Spleen (tissue), 11 donors: ENCODE measurements at regions not wholly inside any gene's neighbourhood (a gene's known extent, or its start where the extent isn't known, plus 50 kb on each side); places are given as distances from the start of the nearest gene placed in this dataset.

Experiments
- DNase-seq: peaks from one replicate; pipeline ENCODE4 v3.0.0-alpha.2; 2020
- H3K27ac ChIP-seq, 8 donors: fragments of 200-600 bp; sonication (generic) in 7 of 8; 1 replicate in 4 of 8; 2 replicates in 4 of 8; pipeline versions ENCODE4 v1.5.0 to v1.8.0; 2016 to 2021; ENCODE audit warnings: inconsistent platforms in 4 of 8, mild to moderate bottlenecking in 4 of 8, moderate library complexity in 1 of 8
- H3K27me3 ChIP-seq, 7 donors: fragments of 200-600 bp; sonication (generic) in 6 of 7; replicated peaks in 1 of 7; 1 replicate in 4 of 7; 2 replicates in 3 of 7; pipeline versions ENCODE4 v1.5.0 to v1.8.0; 2016 to 2021; ENCODE audit warnings: inconsistent platforms in 3 of 7, mild to moderate bottlenecking in 1 of 7
- H3K36me3 ChIP-seq, 6 donors: fragments of 200-600 bp; sonication (generic) in 5 of 6; 1 replicate in 4 of 6; 2 replicates in 2 of 6; pipeline versions ENCODE4 v1.5.0 to v1.8.0; 2016 to 2021; ENCODE audit warnings: inconsistent platforms in 2 of 6
- H3K4me1 ChIP-seq, 6 donors: fragments of 200-600 bp; sonication (generic) in 5 of 6; 1 replicate in 3 of 6; 2 replicates in 3 of 6; pipeline versions ENCODE4 v1.5.0 to v1.8.0; 2016 to 2021; ENCODE audit warnings: inconsistent platforms in 3 of 6
- H3K4me3 ChIP-seq, 8 donors: fragments of 200-600 bp; sonication (generic) in 7 of 8; 1 replicate in 4 of 8; 2 replicates in 4 of 8; pipeline versions ENCODE4 v1.5.0 to v1.8.0; 2016 to 2021; ENCODE audit warnings: inconsistent platforms in 4 of 8, mild to moderate bottlenecking in 4 of 8, moderate library complexity in 2 of 8
- H3K9me3 ChIP-seq, 8 donors: fragments of 200-600 bp; sonication (generic) in 7 of 8; 1 replicate in 4 of 8; 2 replicates in 4 of 8; pipeline versions ENCODE4 v1.5.0 to v1.8.0; 2016 to 2021; ENCODE audit warnings: inconsistent platforms in 4 of 8
- CTCF ChIP-seq, 11 experiments: fragments of 200-600 bp in 7 of 11; fragments of 450-650 bp in 4 of 11; sonication (generic) in 4 of 11; IDR thresholded peaks in 8 of 11; conservative IDR thresholded peaks in 3 of 11; 1 replicate in 7 of 11; 2 replicates in 4 of 11; pipeline versions ENCODE4 v1.4.0 to v1.8.0; 2016 to 2021; ENCODE audit warnings: antibody characterized with exemption in 11 of 11, inconsistent platforms in 4 of 11, mild to moderate bottlenecking in 1 of 11
- POLR2A ChIP-seq, 3 donors: fragments of 450-650 bp; IDR thresholded peaks; one replicate each; pipeline ENCODE4 v1.5.1; 2017; ENCODE audit warnings: antibody characterized with exemption in 3 of 3, mild to moderate bottlenecking in 1 of 3
- POLR2AphosphoS5 ChIP-seq, 3 donors: sonication (generic); formaldehyde crosslinking; IDR thresholded peaks; one replicate each; pipeline ENCODE4 v1.5.1; 2017; ENCODE audit warnings: antibody characterized with exemption in 3 of 3
- WGBS, 5 donors: extraction: QIAGEN DNeasy Blood & Tissue Kit in 3 of 5; methylation state at CpG; one replicate each; pipeline versions ENCODE4 v1.1.5 to v1.1.7; 2013 to 2018; 5-methylcytosine and 5-hydroxymethylcytosine counted together
- intact Hi-C: fragments of 100-400 bp; cut with DNase I; formaldehyde crosslinking; loops from one replicate; pipeline ENCODE4 v1.15.0; 2023; ENCODE audit warnings: low total_unique reads
- donor health status: healthy with polysubstance abuse.
- donor health status: DM: no; HTN: no; CAD: no; lungs with moderate emphysema.
- donor health status: DM: no; HTN: no; CAD: no.
- donor health status: Bipolar disorder and iron deficiency.
- donor health status: healthy.
- donor health status: DM: no; HTN: no; CAD: no.
- donor health status: DM: yes; HTN: yes; CAD: no.

- intact Hi-C loops: no loop called here
- H3K4me3 ChIP-seq: no peak overlapping the region
- TF ChIP-seq POLR2AphosphoS5 (IDR thresholded peaks at IDR 0.05) (no peak), POLR2A (IDR thresholded peaks at IDR 0.05) (no peak), CTCF (IDR thresholded peaks at IDR 0.05 in 8 of 11, conservative IDR thresholded peaks at IDR 0.05 in 3 of 11) (no peak)
Observed at GRCh38 chr21:15560383-15561056, 169.3 kb upstream of the USP25 start.

DNA sequence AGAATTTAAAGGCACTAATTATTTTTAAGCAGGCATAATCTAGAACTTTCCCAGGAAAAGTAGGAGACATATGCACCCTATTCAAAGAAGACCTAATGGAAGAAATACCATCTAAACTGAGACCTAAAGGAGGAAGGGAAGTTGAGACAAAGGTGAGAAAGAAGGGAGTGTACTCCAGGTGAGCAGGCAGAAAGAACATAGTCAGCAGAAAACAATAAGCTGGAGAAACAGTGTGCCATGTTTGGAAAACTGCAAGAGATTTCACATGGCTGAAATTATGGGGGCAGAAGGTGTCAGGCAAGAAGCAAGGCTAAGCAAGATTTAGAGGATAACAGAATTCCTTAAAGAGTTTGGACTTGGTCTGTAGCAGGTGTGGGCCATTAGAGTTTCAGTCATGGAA, 167.0 kb upstream of the USP25 start:
- Histone ChIP-seq H3K4me3 (no peak overlapping the region), H3K27ac (no peak overlapping the region), H3K36me3 (no peaks in the 10 kb centered on the region), H3K27me3 (no peaks in the 10 kb centered on the region), H3K4me1 (no peaks in the 10 kb centered on the region), H3K9me3 (no peaks in the 10 kb centered on the region)
- no peak for TF ChIP-seq POLR2AphosphoS5 (IDR thresholded peaks at IDR 0.05)
- no peak for TF ChIP-seq CTCF (IDR thresholded peaks at IDR 0.05 in 8 of 11, conservative IDR thresholded peaks at IDR 0.05 in 3 of 11)
- TF ChIP-seq POLR2A (IDR thresholded peaks at IDR 0.05): no peak
- intact Hi-C loops: no loop called here
- no peak for DNase-seq

More at GRCh38 chr21:15560383-15561056, 169.3 kb upstream of the USP25 start:
- H3K27ac ChIP-seq: no peak overlapping the region
- no peaks in the 10 kb centered on the region for H3K9me3 ChIP-seq
- 75 to 87% (median 76%) methylated on average over 6 of the region's 6 CpGs for WGBS, 5 donors
- DNase-seq: no peak
- H3K27me3 ChIP-seq: no peaks in the 10 kb centered on the region
- H3K4me1 ChIP-seq: no peaks in the 10 kb centered on the region
- H3K36me3 ChIP-seq: no peaks in the 10 kb centered on the region

GRCh38 chr21:15564907-15565306, 164.9 kb upstream of the USP25 start:
- H3K27ac ChIP-seq: no peak overlapping the region
- TF ChIP-seq POLR2A (IDR thresholded peaks at IDR 0.05): no peak
- no peak for TF ChIP-seq POLR2AphosphoS5 (IDR thresholded peaks at IDR 0.05)
- TF ChIP-seq CTCF (IDR thresholded peaks at IDR 0.05 in 8 of 11, conservative IDR thresholded peaks at IDR 0.05 in 3 of 11): no peak
- no peaks in the 10 kb centered on the region for H3K36me3 ChIP-seq
- H3K27me3 ChIP-seq: no peaks in the 10 kb centered on the region
- no peak for DNase-seq
- H3K4me1 ChIP-seq: no peaks in the 10 kb centered on the region
- intact Hi-C loops: no loop called here
- H3K4me3 ChIP-seq: no peak overlapping the region
- no peaks in the 10 kb centered on the region for H3K9me3 ChIP-seq
- WGBS, 5 donors: 53 to 80% (median 58%) methylated on average over 4 of the region's 4 CpGs

GRCh38 chr21:15566703-15567102, 163.1 kb upstream of the USP25 start:
- Histone ChIP-seq H3K9me3 (no peaks in the 10 kb centered on the region), H3K4me3 (no peak overlapping the region), H3K27me3 (no peaks in the 10 kb centered on the region), H3K27ac (no peak overlapping the region), H3K4me1 (no peaks in the 10 kb centered on the region), H3K36me3 (no peaks in the 10 kb centered on the region)
- 59 to 88% (median 74%) methylated on average over 1 of the region's 1 CpG for WGBS, 5 donors
- no peak for TF ChIP-seq CTCF (IDR thresholded peaks at IDR 0.05 in 8 of 11, conservative IDR thresholded peaks at IDR 0.05 in 3 of 11)
- TF ChIP-seq POLR2AphosphoS5 (IDR thresholded peaks at IDR 0.05): no peak
- TF ChIP-seq POLR2A (IDR thresholded peaks at IDR 0.05): no peak
- no peak for DNase-seq
- intact Hi-C loops: no loop called here
